Uterus (tissue), 2 donors: ENCODE measurements at regions not wholly inside any gene's neighbourhood (a gene's known extent, or its start where the extent isn't known, plus 50 kb on each side); places are given as distances from the start of the nearest gene placed in this dataset.

Experiments
- POLR2A ChIP-seq, 2 donors: fragments of 450-650 bp; IDR thresholded peaks; one replicate each; pipeline ENCODE4 v1.6.1; 2016; ENCODE audit warnings: antibody characterized with exemption in 2 of 2, mild to moderate bottlenecking in 1 of 2, moderate library complexity in 1 of 2
- TF ChIP-seq, protein P1 (sequence below), 4 experiments: fragments of 200-600 bp in 2 of 4; fragments of 450-650 bp in 2 of 4; sonication (generic) in 2 of 4; IDR thresholded peaks; one replicate each; pipeline ENCODE4 v1.5.1; 2016 to 2019; ENCODE audit warnings: antibody characterized with exemption in 4 of 4, mild to moderate bottlenecking in 2 of 4, moderate library complexity in 1 of 4

DNA sequence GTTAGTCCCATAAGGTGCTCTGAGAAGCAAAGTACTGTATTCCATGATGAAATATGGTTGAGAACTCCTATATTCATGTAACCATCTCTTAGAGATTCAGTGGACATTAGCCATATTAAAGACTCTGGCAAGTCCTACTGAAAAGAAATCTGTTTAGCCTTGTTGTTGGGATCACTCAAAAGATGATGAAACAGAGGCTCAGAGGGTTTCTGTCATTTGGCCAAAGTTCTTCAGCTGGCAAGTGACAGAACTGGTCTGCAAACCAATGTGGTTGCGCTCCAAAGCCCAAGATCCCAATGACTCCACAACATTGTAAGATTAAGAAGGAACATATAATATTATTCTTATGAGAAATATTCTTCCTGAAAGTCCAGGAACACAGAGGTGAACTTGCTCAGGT lies 462.9 kb downstream of the ACTL7B start:
- TF ChIP-seq, protein P1, sequence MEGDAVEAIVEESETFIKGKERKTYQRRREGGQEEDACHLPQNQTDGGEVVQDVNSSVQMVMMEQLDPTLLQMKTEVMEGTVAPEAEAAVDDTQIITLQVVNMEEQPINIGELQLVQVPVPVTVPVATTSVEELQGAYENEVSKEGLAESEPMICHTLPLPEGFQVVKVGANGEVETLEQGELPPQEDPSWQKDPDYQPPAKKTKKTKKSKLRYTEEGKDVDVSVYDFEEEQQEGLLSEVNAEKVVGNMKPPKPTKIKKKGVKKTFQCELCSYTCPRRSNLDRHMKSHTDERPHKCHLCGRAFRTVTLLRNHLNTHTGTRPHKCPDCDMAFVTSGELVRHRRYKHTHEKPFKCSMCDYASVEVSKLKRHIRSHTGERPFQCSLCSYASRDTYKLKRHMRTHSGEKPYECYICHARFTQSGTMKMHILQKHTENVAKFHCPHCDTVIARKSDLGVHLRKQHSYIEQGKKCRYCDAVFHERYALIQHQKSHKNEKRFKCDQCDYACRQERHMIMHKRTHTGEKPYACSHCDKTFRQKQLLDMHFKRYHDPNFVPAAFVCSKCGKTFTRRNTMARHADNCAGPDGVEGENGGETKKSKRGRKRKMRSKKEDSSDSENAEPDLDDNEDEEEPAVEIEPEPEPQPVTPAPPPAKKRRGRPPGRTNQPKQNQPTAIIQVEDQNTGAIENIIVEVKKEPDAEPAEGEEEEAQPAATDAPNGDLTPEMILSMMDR (IDR thresholded peaks at IDR 0.05): no peak
- TF ChIP-seq POLR2A (IDR thresholded peaks at IDR 0.05): no peak
